GM23338 (cell line): ENCODE measurements at regions not wholly inside any gene's neighbourhood (a gene's known extent, or its start where the extent isn't known, plus 50 kb on each side); places are given as distances from the start of the nearest gene placed in this dataset.

ENCODE experiments used
- ATAC-seq: fragments of 200-7000 bp; cut with Tn5 transposase; 3 replicates; pipeline ENCODE4 v1.9.1; 2020
- DNase-seq: peaks from one replicate; pipeline ENCODE4 v3.0.0-alpha.2; 2015; ENCODE audit warnings: low spot score
- H2AFZ ChIP-seq: fragments of 200-600 bp; sonication (generic); 2 replicates; pipeline ENCODE4 v1.8.0; 2016; ENCODE audit warnings: antibody characterized with exemption, mild to moderate bottlenecking, moderate library complexity
- H3F3A ChIP-seq: fragments of 200-600 bp; sonication (generic); replicated peaks from 2 replicates; pipeline ENCODE4 v1.8.0; 2017; ENCODE audit warnings: antibody characterized with exemption, mixed run types, low read depth
- H3K27ac ChIP-seq: fragments of 200-600 bp; sonication (generic); 2 replicates; pipeline ENCODE4 v1.6.1; 2016; ENCODE audit warnings: low read depth
- H3K27me3 ChIP-seq: fragments of 200-600 bp; sonication (generic); 2 replicates; pipeline ENCODE4 v1.8.0; 2016; ENCODE audit warnings: mild to moderate bottlenecking, mixed run types, moderate library complexity; ENCODE audit not compliant: insufficient read depth
- H3K36me3 ChIP-seq: fragments of 200-600 bp; sonication (generic); 2 replicates; pipeline ENCODE4 v1.8.0; 2016; ENCODE audit warnings: mild to moderate bottlenecking; ENCODE audit not compliant: insufficient read depth
- H3K4me1 ChIP-seq: fragments of 200-600 bp; sonication (generic); 2 replicates; pipeline ENCODE4 v1.8.0; 2016; ENCODE audit warnings: mild to moderate bottlenecking, moderate library complexity; ENCODE audit not compliant: insufficient read depth
- H3K4me2 ChIP-seq: fragments of 200-600 bp; sonication (generic); 2 replicates; pipeline ENCODE4 v1.7.1; 2017; ENCODE audit warnings: mixed run types
- H3K4me3 ChIP-seq: fragments of 200-600 bp; sonication (generic); 2 replicates; pipeline ENCODE4 v1.6.1; 2016; ENCODE audit warnings: mixed run types
- H3K79me2 ChIP-seq: fragments of 200-600 bp; sonication (generic); replicated peaks from 2 replicates; pipeline ENCODE4 v1.8.0; 2017; ENCODE audit warnings: mild to moderate bottlenecking; ENCODE audit not compliant: insufficient read depth
- H3K9me2 ChIP-seq: fragments of 200-600 bp; sonication (generic); 2 replicates; pipeline ENCODE4 v1.8.0; 2017; ENCODE audit not compliant: insufficient read depth
- H4K20me1 ChIP-seq: fragments of 200-600 bp; sonication (generic); replicated peaks from 2 replicates; pipeline ENCODE4 v1.8.0; 2017; ENCODE audit warnings: mild to moderate bottlenecking; ENCODE audit not compliant: insufficient read depth
- H3K27ac Mint-ChIP-seq: 2 replicates; pipeline ENCODE4 v1.8.0; 2020; ENCODE audit warnings: inconsistent platforms, mild to moderate bottlenecking, moderate library complexity, mixed read lengths
- H3K27me3 Mint-ChIP-seq: 3 replicates; pipeline ENCODE4 v1.8.0; 2022; ENCODE audit warnings: low read depth, mild to moderate bottlenecking, moderate library complexity, mixed read lengths, inconsistent platforms; ENCODE audit not compliant: insufficient read depth, poor library complexity
- H3K36me3 Mint-ChIP-seq: 3 replicates; pipeline ENCODE4 v1.8.0; 2021; ENCODE audit warnings: low read depth, mild to moderate bottlenecking, inconsistent platforms, moderate library complexity, mixed read lengths
- H3K4me1 Mint-ChIP-seq: 3 replicates; pipeline ENCODE4 v1.8.0; 2020; ENCODE audit warnings: mild to moderate bottlenecking, inconsistent platforms, mixed read lengths
- H3K4me3 Mint-ChIP-seq: 3 replicates; pipeline ENCODE4 v1.8.0; 2021; ENCODE audit warnings: moderate library complexity, mild to moderate bottlenecking, inconsistent platforms, mixed read lengths
- H3K9me3 Mint-ChIP-seq: 3 replicates; pipeline ENCODE4 v1.8.0; 2020; ENCODE audit warnings: moderate library complexity, mild to moderate bottlenecking, inconsistent platforms, mixed read lengths
- CREB1 ChIP-seq: fragments of 250-450 bp; sonication (Bioruptor Pico); IDR thresholded peaks from 2 replicates; pipeline ENCODE4 v1.5.0; 2020; ENCODE audit warnings: low read depth, mild to moderate bottlenecking, moderate library complexity
- EZH2 ChIP-seq: fragments of 200-600 bp; sonication (generic); IDR thresholded peaks from one replicate; pipeline ENCODE4 v1.8.0; 2017; ENCODE audit warnings: antibody characterized with exemption, mild to moderate bottlenecking, low read depth; ENCODE audit not compliant: unreplicated experiment
- EZH2phosphoT487 ChIP-seq: fragments of 200-600 bp; sonication (generic); IDR thresholded peaks from one replicate; pipeline ENCODE4 v1.8.1; 2018; ENCODE audit warnings: antibody characterized with exemption; ENCODE audit not compliant: unreplicated experiment
- JUNB ChIP-seq: IDR thresholded peaks from one replicate; pipeline ENCODE4 v1.6.1; 2016; ENCODE audit warnings: antibody characterized with exemption; ENCODE audit not compliant: unreplicated experiment
- NANOG ChIP-seq: IDR thresholded peaks from 2 replicates; pipeline ENCODE4 v1.6.1; 2016; ENCODE audit warnings: antibody characterized with exemption, borderline replicate concordance
- POLR2AphosphoS5 ChIP-seq: IDR thresholded peaks from 2 replicates; pipeline ENCODE4 v1.6.1; 2016; ENCODE audit warnings: antibody characterized with exemption, low read depth
- ZNF114 ChIP-seq: fragments of 250-450 bp; sonication (Bioruptor Pico); IDR thresholded peaks from 2 replicates; pipeline ENCODE4 v1.5.0; 2020; ENCODE audit warnings: mild to moderate bottlenecking, moderate library complexity
- ZNF331 ChIP-seq: fragments of 250-450 bp; sonication (Bioruptor Pico); IDR thresholded peaks from 2 replicates; pipeline ENCODE4 v1.5.0; 2020; ENCODE audit warnings: low read depth, mild to moderate bottlenecking, moderate library complexity
- TF ChIP-seq, protein P1 (sequence below): fragments of 250-450 bp; sonication (Bioruptor Pico); IDR thresholded peaks from 2 replicates; pipeline ENCODE4 v1.5.0; 2020; ENCODE audit warnings: mild to moderate bottlenecking, moderate library complexity
- TF ChIP-seq, protein P2 (sequence below), 2 experiments: fragments of 200-600 bp in 1 of 2; sonication (generic) in 1 of 2; conservative IDR thresholded peaks; 2 replicates each; pipeline versions ENCODE4 v1.5.1 to v1.6.1; 2016 to 2017; ENCODE audit warnings: antibody characterized with exemption in 2 of 2, low read depth in 2 of 2, mild to moderate bottlenecking in 2 of 2, moderate library complexity in 1 of 2
- TF ChIP-seq, protein P3 (sequence below): IDR thresholded peaks from one replicate; pipeline ENCODE4 v1.6.1; 2018; ENCODE audit warnings: antibody characterized with exemption; ENCODE audit not compliant: unreplicated experiment

DNA sequence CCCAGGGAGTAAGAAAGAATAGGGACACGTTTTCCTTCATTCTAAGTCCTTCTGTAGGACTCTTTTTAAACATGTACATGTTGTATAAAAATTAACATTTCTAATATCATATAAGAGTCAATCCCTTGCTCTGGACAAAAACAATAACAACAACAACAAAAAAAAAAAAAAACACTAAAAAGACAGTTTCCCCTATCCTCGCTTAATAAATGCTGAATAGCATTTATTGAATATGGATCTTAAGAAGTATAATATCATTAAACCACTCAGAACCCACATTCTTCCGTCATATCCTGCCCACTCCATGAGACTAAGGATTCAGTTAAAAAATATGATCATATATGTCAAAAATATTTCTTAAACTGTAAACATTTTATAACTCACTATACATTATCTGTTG is 145.1 kb downstream of the AQP9 start:
- ATAC-seq (no peak), DNase-seq (no peak)
- H3K27me3 Mint-ChIP-seq: peaks cover 5% of the 10 kb centered on the region
- Histone ChIP-seq H3K27ac (no peak overlapping the region), H2AFZ (no peak overlapping the region), H3K79me2 (no peaks in the 10 kb centered on the region), H3K36me3 (no peaks in the 10 kb centered on the region), H3F3A (no peaks in the 10 kb centered on the region), H4K20me1 (no peaks in the 10 kb centered on the region), H3K4me3 (no peak overlapping the region), H3K4me2 (no peak overlapping the region), H3K4me1 (no peaks in the 10 kb centered on the region), H3K9me2 (no peaks in the 10 kb centered on the region), H3K27me3 (no peaks in the 10 kb centered on the region)
- H3K27ac Mint-ChIP-seq: no peak overlapping the region
- H3K9me3 Mint-ChIP-seq: no peaks in the 10 kb centered on the region
- peaks cover 13% of the 10 kb centered on the region for H3K4me1 Mint-ChIP-seq
- TF ChIP-seq NANOG (no peak), EZH2 (no peak), JUNB (no peak)
- no peaks in the 10 kb centered on the region for H3K36me3 Mint-ChIP-seq
- no peak overlapping the region for H3K4me3 Mint-ChIP-seq

DNA sequence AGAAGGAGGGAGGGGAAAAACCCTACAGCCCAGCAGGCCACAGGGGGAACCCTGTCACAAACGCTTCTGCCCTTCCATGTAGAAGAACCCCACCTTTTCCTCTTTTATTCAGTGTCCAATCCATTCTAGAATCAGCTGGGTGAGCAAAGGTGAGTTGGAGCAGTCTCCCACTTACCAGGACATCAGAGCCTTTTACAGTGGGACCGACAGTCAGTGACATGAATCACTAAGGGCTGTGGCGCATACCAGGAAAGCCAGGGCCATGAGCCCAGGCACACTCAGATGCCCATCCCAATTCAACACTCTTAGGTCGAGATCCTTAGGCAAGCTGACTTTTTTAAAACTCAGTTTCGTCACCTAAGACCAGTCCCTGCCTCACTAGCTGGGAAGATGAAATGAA is 146.1 kb downstream of the AQP9 start:
- Histone ChIP-seq H3K4me2 (no peak overlapping the region), H3K4me3 (no peak overlapping the region), H3K27ac (no peak overlapping the region), H3K9me2 (no peaks in the 10 kb centered on the region), H3K79me2 (no peaks in the 10 kb centered on the region), H3K27me3 (no peaks in the 10 kb centered on the region), H3F3A (no peaks in the 10 kb centered on the region), H3K36me3 (no peaks in the 10 kb centered on the region), H3K4me1 (no peaks in the 10 kb centered on the region), H2AFZ (no peak overlapping the region), H4K20me1 (no peaks in the 10 kb centered on the region)
- Mint-ChIP-seq H3K27me3 (peaks cover 5% of the 10 kb centered on the region), H3K27ac (no peak overlapping the region), H3K4me3 (no peak overlapping the region), H3K9me3 (no peaks in the 10 kb centered on the region), H3K4me1 (peaks cover 5% of the 10 kb centered on the region; the same call in 2 of the 3 replicates), H3K36me3 (no peaks in the 10 kb centered on the region)
- TF ChIP-seq EZH2phosphoT487 (no peak), CREB1 (CRISPR knock-in tag) (no peak), POLR2AphosphoS5 (no peak), ZNF331 (CRISPR knock-in tag) (no peak), EZH2 (no peak), ZNF114 (CRISPR knock-in tag) (no peak)
- TF ChIP-seq, protein P1, sequence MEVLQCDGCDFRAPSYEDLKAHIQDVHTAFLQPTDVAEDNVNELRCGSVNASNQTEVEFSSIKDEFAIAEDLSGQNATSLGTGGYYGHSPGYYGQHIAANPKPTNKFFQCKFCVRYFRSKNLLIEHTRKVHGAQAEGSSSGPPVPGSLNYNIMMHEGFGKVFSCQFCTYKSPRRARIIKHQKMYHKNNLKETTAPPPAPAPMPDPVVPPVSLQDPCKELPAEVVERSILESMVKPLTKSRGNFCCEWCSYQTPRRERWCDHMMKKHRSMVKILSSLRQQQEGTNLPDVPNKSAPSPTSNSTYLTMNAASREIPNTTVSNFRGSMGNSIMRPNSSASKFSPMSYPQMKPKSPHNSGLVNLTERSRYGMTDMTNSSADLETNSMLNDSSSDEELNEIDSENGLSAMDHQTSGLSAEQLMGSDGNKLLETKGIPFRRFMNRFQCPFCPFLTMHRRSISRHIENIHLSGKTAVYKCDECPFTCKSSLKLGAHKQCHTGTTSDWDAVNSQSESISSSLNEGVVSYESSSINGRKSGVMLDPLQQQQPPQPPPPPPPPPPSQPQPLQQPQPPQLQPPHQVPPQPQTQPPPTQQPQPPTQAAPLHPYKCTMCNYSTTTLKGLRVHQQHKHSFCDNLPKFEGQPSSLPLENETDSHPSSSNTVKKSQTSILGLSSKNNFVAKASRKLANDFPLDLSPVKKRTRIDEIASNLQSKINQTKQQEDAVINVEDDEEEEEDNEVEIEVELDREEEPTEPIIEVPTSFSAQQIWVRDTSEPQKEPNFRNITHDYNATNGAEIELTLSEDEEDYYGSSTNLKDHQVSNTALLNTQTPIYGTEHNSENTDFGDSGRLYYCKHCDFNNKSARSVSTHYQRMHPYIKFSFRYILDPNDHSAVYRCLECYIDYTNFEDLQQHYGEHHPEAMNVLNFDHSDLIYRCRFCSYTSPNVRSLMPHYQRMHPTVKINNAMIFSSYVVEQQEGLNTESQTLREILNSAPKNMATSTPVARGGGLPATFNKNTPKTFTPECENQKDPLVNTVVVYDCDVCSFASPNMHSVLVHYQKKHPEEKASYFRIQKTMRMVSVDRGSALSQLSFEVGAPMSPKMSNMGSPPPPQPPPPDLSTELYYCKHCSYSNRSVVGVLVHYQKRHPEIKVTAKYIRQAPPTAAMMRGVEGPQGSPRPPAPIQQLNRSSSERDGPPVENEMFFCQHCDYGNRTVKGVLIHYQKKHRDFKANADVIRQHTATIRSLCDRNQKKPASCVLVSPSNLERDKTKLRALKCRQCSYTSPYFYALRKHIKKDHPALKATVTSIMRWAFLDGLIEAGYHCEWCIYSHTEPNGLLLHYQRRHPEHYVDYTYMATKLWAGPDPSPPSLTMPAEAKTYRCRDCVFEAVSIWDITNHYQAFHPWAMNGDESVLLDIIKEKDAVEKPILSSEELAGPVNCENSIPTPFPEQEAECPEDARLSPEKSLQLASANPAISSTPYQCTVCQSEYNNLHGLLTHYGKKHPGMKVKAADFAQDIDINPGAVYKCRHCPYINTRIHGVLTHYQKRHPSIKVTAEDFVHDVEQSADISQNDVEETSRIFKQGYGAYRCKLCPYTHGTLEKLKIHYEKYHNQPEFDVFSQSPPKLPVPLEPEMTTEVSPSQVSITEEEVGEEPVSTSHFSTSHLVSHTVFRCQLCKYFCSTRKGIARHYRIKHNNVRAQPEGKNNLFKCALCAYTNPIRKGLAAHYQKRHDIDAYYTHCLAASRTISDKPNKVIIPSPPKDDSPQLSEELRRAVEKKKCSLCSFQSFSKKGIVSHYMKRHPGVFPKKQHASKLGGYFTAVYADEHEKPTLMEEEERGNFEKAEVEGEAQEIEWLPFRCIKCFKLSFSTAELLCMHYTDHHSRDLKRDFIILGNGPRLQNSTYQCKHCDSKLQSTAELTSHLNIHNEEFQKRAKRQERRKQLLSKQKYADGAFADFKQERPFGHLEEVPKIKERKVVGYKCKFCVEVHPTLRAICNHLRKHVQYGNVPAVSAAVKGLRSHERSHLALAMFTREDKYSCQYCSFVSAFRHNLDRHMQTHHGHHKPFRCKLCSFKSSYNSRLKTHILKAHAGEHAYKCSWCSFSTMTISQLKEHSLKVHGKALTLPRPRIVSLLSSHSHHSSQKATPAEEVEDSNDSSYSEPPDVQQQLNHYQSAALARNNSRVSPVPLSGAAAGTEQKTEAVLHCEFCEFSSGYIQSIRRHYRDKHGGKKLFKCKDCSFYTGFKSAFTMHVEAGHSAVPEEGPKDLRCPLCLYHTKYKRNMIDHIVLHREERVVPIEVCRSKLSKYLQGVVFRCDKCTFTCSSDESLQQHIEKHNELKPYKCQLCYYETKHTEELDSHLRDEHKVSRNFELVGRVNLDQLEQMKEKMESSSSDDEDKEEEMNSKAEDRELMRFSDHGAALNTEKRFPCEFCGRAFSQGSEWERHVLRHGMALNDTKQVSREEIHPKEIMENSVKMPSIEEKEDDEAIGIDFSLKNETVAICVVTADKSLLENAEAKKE (CRISPR knock-in tag): no peak
- TF ChIP-seq, protein P2, sequence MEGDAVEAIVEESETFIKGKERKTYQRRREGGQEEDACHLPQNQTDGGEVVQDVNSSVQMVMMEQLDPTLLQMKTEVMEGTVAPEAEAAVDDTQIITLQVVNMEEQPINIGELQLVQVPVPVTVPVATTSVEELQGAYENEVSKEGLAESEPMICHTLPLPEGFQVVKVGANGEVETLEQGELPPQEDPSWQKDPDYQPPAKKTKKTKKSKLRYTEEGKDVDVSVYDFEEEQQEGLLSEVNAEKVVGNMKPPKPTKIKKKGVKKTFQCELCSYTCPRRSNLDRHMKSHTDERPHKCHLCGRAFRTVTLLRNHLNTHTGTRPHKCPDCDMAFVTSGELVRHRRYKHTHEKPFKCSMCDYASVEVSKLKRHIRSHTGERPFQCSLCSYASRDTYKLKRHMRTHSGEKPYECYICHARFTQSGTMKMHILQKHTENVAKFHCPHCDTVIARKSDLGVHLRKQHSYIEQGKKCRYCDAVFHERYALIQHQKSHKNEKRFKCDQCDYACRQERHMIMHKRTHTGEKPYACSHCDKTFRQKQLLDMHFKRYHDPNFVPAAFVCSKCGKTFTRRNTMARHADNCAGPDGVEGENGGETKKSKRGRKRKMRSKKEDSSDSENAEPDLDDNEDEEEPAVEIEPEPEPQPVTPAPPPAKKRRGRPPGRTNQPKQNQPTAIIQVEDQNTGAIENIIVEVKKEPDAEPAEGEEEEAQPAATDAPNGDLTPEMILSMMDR (conservative IDR thresholded peaks at IDR 0.05; ENCODE audit: low read depth in 2 of 2): no peak
- TF ChIP-seq, protein P3, sequence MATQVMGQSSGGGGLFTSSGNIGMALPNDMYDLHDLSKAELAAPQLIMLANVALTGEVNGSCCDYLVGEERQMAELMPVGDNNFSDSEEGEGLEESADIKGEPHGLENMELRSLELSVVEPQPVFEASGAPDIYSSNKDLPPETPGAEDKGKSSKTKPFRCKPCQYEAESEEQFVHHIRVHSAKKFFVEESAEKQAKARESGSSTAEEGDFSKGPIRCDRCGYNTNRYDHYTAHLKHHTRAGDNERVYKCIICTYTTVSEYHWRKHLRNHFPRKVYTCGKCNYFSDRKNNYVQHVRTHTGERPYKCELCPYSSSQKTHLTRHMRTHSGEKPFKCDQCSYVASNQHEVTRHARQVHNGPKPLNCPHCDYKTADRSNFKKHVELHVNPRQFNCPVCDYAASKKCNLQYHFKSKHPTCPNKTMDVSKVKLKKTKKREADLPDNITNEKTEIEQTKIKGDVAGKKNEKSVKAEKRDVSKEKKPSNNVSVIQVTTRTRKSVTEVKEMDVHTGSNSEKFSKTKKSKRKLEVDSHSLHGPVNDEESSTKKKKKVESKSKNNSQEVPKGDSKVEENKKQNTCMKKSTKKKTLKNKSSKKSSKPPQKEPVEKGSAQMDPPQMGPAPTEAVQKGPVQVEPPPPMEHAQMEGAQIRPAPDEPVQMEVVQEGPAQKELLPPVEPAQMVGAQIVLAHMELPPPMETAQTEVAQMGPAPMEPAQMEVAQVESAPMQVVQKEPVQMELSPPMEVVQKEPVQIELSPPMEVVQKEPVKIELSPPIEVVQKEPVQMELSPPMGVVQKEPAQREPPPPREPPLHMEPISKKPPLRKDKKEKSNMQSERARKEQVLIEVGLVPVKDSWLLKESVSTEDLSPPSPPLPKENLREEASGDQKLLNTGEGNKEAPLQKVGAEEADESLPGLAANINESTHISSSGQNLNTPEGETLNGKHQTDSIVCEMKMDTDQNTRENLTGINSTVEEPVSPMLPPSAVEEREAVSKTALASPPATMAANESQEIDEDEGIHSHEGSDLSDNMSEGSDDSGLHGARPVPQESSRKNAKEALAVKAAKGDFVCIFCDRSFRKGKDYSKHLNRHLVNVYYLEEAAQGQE: no peak
- DNase-seq (no peak), ATAC-seq (no peak)
